Glutamatergic neuron (in vitro differentiated cells): ENCODE measurements at regions not wholly inside any gene's neighbourhood (a gene's known extent, or its start where the extent isn't known, plus 50 kb on each side); places are given as distances from the start of the nearest gene placed in this dataset.
"Not testable (repeated sequence)": the region's sequence is repeated elsewhere in the genome, so short reads cannot be mapped to it uniquely, and the experiment has no call there.

Source experiments
- DNase-seq: peaks from one replicate; pipeline ENCODE4 v3.0.0; 2022
- H3K27ac Mint-ChIP-seq: one replicate; pipeline ENCODE4 v1.8.0; 2020; ENCODE audit warnings: mild to moderate bottlenecking, mixed read lengths, inconsistent platforms; ENCODE audit not compliant: unreplicated experiment
- H3K27me3 Mint-ChIP-seq: one replicate; pipeline ENCODE4 v1.8.0; 2020; ENCODE audit warnings: mild to moderate bottlenecking, moderate library complexity, mixed read lengths, inconsistent platforms; ENCODE audit not compliant: unreplicated experiment
- H3K36me3 Mint-ChIP-seq: one replicate; pipeline ENCODE4 v1.8.0; 2020; ENCODE audit warnings: mild to moderate bottlenecking, mixed read lengths, inconsistent platforms; ENCODE audit not compliant: unreplicated experiment
- H3K4me1 Mint-ChIP-seq: one replicate; pipeline ENCODE4 v1.8.0; 2020; ENCODE audit warnings: mild to moderate bottlenecking, low read depth, mixed read lengths, inconsistent platforms; ENCODE audit not compliant: unreplicated experiment
- H3K4me3 Mint-ChIP-seq: one replicate; pipeline ENCODE4 v1.8.0; 2020; ENCODE audit warnings: mild to moderate bottlenecking, mixed read lengths, inconsistent platforms; ENCODE audit not compliant: unreplicated experiment
- H3K9me3 Mint-ChIP-seq: one replicate; pipeline ENCODE4 v1.8.0; 2020; ENCODE audit warnings: mild to moderate bottlenecking, moderate library complexity, mixed read lengths, inconsistent platforms; ENCODE audit not compliant: unreplicated experiment
- CTCF ChIP-seq: fragments of 200-600 bp; sonication (generic); IDR thresholded peaks from one replicate; pipeline ENCODE4 v1.5.0; 2021; ENCODE audit not compliant: partially characterized antibody, unreplicated experiment

GRCh38 chr3:90062631-90063200 is 955.3 kb downstream of the EPHA3 start:
- no peaks in the 10 kb centered on the region for H3K4me1 Mint-ChIP-seq
- H3K9me3 Mint-ChIP-seq = no peaks in the 10 kb centered on the region
- no peak overlapping the region for H3K4me3 Mint-ChIP-seq
- no peak for TF ChIP-seq CTCF
- peaks cover 1% of the 10 kb centered on the region for H3K27me3 Mint-ChIP-seq
- DNase-seq = no peak
- H3K36me3 Mint-ChIP-seq = no peaks in the 10 kb centered on the region
- no peak overlapping the region for H3K27ac Mint-ChIP-seq

- Mint-ChIP-seq H3K27ac (peak overlapping the region; percentile 64), H3K4me3 (no peak overlapping the region), H3K27me3 (peaks cover 2% of the 10 kb centered on the region), H3K36me3 (peaks cover 4% of the 10 kb centered on the region), H3K9me3 (peaks cover 5% of the 10 kb centered on the region), H3K4me1 (peaks cover 24% of the 10 kb centered on the region)
- no peak for TF ChIP-seq CTCF
- no peak for DNase-seq
Observed at GRCh38 chr3:90068783-90069182, 961.4 kb downstream of the EPHA3 start.

DNA sequence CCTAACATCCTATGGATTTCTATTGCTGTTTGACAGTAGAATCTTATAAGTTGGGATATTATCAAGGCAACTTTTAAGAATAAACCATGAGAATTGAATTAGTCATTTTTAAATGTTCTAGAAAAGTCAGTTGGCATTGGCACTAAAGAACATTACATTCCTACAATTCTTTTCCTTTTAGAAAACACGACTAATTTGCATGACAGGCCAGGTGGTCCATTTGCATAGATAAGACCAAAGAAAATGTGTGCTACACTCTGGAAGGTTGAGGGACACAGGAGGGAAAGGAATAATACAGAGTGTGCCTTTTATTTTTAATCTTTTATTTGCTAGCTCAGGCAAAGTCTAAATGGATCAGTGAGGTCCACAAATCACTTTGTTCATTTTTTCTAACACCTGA is 962.3 kb downstream of the EPHA3 start:
- no peak for TF ChIP-seq CTCF
- no peak for DNase-seq
- Mint-ChIP-seq H3K4me1 (peaks cover 24% of the 10 kb centered on the region), H3K27me3 (peaks cover 2% of the 10 kb centered on the region), H3K4me3 (no peak overlapping the region), H3K36me3 (peaks cover 4% of the 10 kb centered on the region), H3K27ac (peak overlapping the region; percentile 59), H3K9me3 (peaks cover 5% of the 10 kb centered on the region)

DNA sequence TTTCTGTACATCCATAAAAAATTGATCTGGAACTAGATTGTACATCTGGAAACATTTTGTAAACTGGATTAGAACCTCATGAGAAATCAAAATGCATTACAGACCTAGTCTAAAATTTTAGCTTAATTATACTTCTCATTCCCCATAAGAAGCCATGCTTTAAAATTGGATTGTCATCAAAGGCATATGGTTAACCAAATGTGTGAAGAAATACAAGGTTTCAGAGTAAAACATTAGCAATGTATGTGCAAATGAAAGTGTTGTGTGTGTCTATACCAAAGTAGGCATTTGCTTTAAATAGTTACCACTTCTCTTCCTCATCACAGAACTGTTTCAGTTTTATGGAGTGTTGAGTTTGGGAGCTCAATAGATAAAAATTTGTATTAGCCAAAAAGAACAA is 968.7 kb downstream of the EPHA3 start:
- H3K9me3 Mint-ChIP-seq = peaks cover 4% of the 10 kb centered on the region
- peaks cover 4% of the 10 kb centered on the region for H3K36me3 Mint-ChIP-seq
- TF ChIP-seq CTCF = no peak
- H3K4me3 Mint-ChIP-seq = no peak overlapping the region
- H3K4me1 Mint-ChIP-seq = peaks cover 6% of the 10 kb centered on the region
- DNase-seq = no peak
- peaks cover 2% of the 10 kb centered on the region for H3K27me3 Mint-ChIP-seq
- no peak overlapping the region for H3K27ac Mint-ChIP-seq

DNA sequence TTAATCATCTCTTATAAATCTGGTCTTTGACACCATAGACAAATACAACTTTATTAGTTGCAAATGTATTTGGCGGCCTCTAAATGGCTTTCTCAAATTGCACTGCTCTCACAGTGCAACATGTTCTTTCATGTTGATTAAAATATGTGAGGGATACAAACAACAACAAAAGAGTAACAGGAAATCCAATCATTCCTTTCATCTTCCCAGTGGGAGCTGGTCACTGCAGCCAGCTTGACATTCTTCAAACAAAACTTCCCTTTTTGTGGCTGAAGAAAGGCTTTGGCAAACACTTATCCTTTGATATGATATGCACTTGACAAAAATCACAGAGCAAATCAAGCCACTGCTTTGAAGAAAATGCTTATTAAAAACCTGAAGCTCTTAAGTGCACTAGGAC is 973.6 kb downstream of the EPHA3 start:
- TF ChIP-seq CTCF = no peak
- Mint-ChIP-seq H3K4me1 (no peaks in the 10 kb centered on the region), H3K27ac (no peak overlapping the region), H3K36me3 (no peaks in the 10 kb centered on the region), H3K4me3 (no peak overlapping the region), H3K9me3 (no peaks in the 10 kb centered on the region), H3K27me3 (no peaks in the 10 kb centered on the region)
- DNase-seq = no peak

DNA sequence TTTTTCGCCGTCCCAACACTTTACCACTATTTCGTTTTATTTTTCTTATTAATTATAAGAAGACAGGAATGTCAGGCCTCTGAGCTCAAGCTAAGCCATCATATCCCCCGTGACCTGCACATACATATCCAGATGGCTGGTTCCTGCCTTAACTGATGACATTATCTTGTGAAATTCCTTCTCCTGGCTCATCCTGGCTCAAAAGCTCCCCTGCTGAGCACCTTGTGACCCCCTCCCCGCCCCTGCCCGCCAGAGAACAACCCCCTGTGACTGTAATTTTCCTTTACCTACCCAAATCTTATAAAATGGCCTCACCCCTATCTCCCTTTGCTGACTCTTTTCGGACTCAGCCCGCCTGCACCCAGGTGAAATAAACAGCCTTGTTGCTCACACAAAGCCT is 978.9 kb downstream of the EPHA3 start:
- not testable (repeated sequence) for H3K9me3 Mint-ChIP-seq, H3K27me3 Mint-ChIP-seq, DNase-seq, H3K36me3 Mint-ChIP-seq, H3K4me1 Mint-ChIP-seq, H3K4me3 Mint-ChIP-seq, H3K27ac Mint-ChIP-seq
